ENCODE measurements at regions not wholly inside any gene's neighbourhood (a gene's known extent, or its start where the extent isn't known, plus 50 kb on each side); places are given as distances from the start of the nearest gene placed in this dataset.
A peak's percentile ranks its signal among the peaks of the same experiment; 100 is the strongest.

DNA sequence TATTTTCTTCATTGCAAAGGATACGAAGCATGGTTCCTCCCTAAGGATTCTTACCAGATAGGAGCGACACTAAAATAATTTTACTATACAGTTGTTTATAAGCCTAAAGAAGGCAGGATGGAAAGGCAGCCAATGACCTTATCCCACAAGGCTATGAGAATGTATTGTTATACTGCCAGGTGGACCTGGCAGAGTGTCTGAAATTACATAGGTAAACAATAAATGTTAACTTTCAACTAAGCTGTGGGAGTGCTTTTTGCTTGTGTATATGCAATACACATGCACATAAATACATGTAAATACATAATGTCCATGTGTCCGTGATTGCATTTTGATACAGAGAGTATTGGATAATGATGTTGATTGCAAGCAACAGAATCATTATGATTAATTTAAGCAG is 850.6 kb downstream of the CENPC start:
- Histone ChIP-seq H3K36me3 (ENCODE audit: control insufficient read depth, insufficient read depth, low read length) (no peaks in the 10 kb centered on the region), H3K9me3 (ENCODE audit: control insufficient read depth, insufficient read depth, low read length) (no peaks in the 10 kb centered on the region), H3K4me1 (ENCODE audit: control insufficient read depth, insufficient read depth, low read length) (no peaks in the 10 kb centered on the region), H3K4me3 (ENCODE audit: low read depth, low read length) (no peak overlapping the region), H3K27ac (ENCODE audit: low read depth, low read length) (no peak overlapping the region), H3K27me3 (ENCODE audit: control insufficient read depth, insufficient read depth, low read length) (no peaks in the 10 kb centered on the region)
- no CpG with 5 or more reads among the region's 3 CpGs for WGBS (ENCODE audit: insufficient coverage)
- no peak for DNase-seq (ENCODE audit: low read depth in 4 of 6, low spot score in 6 of 6)

DNA sequence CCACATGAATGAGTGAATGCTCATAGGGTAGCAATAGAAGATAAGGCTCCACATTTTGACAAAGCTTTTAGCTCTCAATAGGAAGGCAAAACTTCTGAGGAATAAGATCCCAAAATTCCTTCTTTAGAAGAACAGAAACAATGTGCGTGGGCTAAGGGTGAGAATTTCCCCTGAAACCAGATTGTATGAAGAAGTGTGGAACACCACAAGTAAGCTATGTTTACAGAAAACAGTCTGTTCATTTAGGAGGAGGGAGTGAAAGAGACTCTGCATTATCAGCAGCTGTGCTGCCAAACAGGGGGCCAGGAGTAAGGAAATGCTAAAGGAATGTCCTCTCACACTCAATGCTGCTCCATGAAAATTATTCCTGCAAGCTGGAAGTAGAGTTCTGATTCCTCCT is 851.6 kb downstream of the CENPC start:
- H3K36me3 ChIP-seq (ENCODE audit: control insufficient read depth, insufficient read depth, low read length), result no peaks in the 10 kb centered on the region
- H3K27ac ChIP-seq (ENCODE audit: low read depth, low read length), result no peak overlapping the region
- 100% methylated on average over 1 of the region's 1 CpG for WGBS (ENCODE audit: insufficient coverage)
- H3K4me3 ChIP-seq (ENCODE audit: low read depth, low read length), result no peak overlapping the region
- DNase-seq (ENCODE audit: low read depth in 4 of 6, low spot score in 6 of 6), result peak in 1 of 6 donors; percentile 21
- no peaks in the 10 kb centered on the region for H3K4me1 ChIP-seq (ENCODE audit: control insufficient read depth, insufficient read depth, low read length)
- H3K27me3 ChIP-seq (ENCODE audit: control insufficient read depth, insufficient read depth, low read length), result no peaks in the 10 kb centered on the region
- no peaks in the 10 kb centered on the region for H3K9me3 ChIP-seq (ENCODE audit: control insufficient read depth, insufficient read depth, low read length)

DNA sequence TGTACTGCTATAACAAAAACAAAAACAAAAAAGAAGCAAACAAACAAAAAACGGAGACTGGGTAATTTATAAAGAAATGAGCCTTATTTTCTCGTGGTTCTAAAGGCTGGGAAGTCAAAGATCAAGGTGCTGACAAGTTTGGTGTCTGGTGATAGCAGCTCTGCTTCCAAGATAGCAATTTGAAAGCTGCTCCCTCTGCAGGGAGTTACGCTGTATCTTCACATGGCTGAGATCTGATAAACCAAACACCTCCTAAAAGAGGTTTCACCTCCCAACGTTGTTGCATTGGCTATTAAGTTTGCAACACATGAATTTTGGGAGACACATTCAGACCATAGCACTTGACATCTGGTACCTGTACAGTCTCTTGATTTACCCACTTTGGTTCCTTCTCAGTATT is 854.2 kb downstream of the CENPC start:
- 80% methylated on average over 2 of the region's 4 CpGs for WGBS (ENCODE audit: insufficient coverage)
- DNase-seq (ENCODE audit: low read depth in 4 of 6, low spot score in 6 of 6), result no peak

DNA sequence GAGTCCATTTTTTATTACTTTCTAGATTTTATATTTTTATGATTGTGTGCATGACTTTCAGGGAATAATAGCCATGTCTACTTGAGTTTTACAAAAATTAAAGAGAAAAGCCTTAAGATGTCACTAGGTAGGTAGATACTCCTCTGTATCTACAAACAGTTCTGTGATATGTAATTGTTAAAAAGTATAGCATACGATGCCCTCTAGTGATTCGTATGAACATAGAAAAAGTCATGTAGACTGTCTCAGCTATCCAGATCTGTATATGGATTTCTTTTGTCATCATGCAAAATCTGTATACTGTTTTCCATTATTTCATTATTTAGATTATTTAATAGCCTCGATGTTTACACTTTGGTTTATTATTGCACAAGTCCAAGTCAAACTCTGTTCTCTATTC is 856.6 kb downstream of the CENPC start:
- no peaks in the 10 kb centered on the region for H3K4me1 ChIP-seq (ENCODE audit: control insufficient read depth, insufficient read depth, low read length)
- WGBS (ENCODE audit: insufficient coverage), result no CpG with 5 or more reads among the region's 3 CpGs
- DNase-seq (ENCODE audit: low read depth in 4 of 6, low spot score in 6 of 6), result peak in 4 of 6 donors; percentile 5 to 89 (median 46)
- H3K4me3 ChIP-seq (ENCODE audit: low read depth, low read length), result no peak overlapping the region
- H3K27ac ChIP-seq (ENCODE audit: low read depth, low read length), result no peak overlapping the region
- H3K36me3 ChIP-seq (ENCODE audit: control insufficient read depth, insufficient read depth, low read length), result no peaks in the 10 kb centered on the region
- no peaks in the 10 kb centered on the region for H3K27me3 ChIP-seq (ENCODE audit: control insufficient read depth, insufficient read depth, low read length)
- no peaks in the 10 kb centered on the region for H3K9me3 ChIP-seq (ENCODE audit: control insufficient read depth, insufficient read depth, low read length)

More for the DNA sequence above, 854.2 kb downstream of the CENPC start:
- Histone ChIP-seq H3K36me3 (ENCODE audit: control insufficient read depth, insufficient read depth, low read length) (no peaks in the 10 kb centered on the region), H3K4me3 (ENCODE audit: low read depth, low read length) (no peak overlapping the region), H3K9me3 (ENCODE audit: control insufficient read depth, insufficient read depth, low read length) (no peaks in the 10 kb centered on the region), H3K27ac (ENCODE audit: low read depth, low read length) (no peak overlapping the region), H3K27me3 (ENCODE audit: control insufficient read depth, insufficient read depth, low read length) (no peaks in the 10 kb centered on the region), H3K4me1 (ENCODE audit: control insufficient read depth, insufficient read depth, low read length) (no peaks in the 10 kb centered on the region)

DNA sequence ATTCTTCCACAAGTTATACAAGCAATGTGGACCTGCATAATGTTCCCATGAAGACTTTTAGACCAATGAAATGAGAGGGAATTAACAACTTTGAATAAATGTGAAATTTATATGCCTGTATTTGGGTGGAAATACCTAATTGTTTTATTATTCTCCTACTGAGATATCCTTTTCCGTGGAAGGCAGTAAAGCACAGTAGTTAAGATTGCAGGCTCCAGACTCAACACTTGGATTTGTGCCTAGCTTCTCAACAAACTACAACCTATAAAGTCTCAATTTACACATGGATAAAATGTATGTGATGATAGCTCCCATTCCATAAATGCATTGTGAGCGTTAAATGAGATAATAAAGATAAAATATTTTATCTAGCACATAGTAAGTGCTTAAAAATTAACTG is 857.8 kb downstream of the CENPC start:
- DNase-seq (ENCODE audit: low read depth in 4 of 6, low spot score in 6 of 6), result peak in 1 of 6 donors; percentile 8
- H3K36me3 ChIP-seq (ENCODE audit: control insufficient read depth, insufficient read depth, low read length), result no peaks in the 10 kb centered on the region
- no peaks in the 10 kb centered on the region for H3K27me3 ChIP-seq (ENCODE audit: control insufficient read depth, insufficient read depth, low read length)
- no peaks in the 10 kb centered on the region for H3K4me1 ChIP-seq (ENCODE audit: control insufficient read depth, insufficient read depth, low read length)
- H3K9me3 ChIP-seq (ENCODE audit: control insufficient read depth, insufficient read depth, low read length), result no peaks in the 10 kb centered on the region
- no CpG with 5 or more reads among the region's 2 CpGs for WGBS (ENCODE audit: insufficient coverage)
- H3K4me3 ChIP-seq (ENCODE audit: low read depth, low read length), result no peak overlapping the region
- no peak overlapping the region for H3K27ac ChIP-seq (ENCODE audit: low read depth, low read length)

DNA sequence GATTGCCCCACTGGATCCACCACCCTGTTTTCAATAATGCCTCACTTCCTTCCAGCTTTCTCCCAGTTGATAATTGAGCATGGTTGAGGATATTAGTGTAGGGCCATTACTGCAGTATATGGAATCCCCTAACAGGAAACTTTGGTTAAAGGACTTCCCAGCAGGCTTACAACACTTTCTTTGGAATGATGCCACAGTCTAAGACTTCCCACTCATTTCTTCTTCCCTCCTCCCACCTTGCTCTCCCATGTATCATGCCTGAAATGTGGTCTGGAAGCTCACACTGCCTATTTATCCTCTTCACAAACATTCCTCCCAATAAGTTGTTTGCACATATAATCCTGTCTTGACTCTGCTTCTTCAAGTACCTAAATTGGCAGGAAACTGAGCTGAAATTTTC is 863.3 kb downstream of the CENPC start:
- Histone ChIP-seq H3K27ac (ENCODE audit: low read depth, low read length) (no peak overlapping the region), H3K4me3 (ENCODE audit: low read depth, low read length) (no peak overlapping the region), H3K9me3 (ENCODE audit: control insufficient read depth, insufficient read depth, low read length) (no peaks in the 10 kb centered on the region), H3K36me3 (ENCODE audit: control insufficient read depth, insufficient read depth, low read length) (no peaks in the 10 kb centered on the region), H3K27me3 (ENCODE audit: control insufficient read depth, insufficient read depth, low read length) (no peaks in the 10 kb centered on the region), H3K4me1 (ENCODE audit: control insufficient read depth, insufficient read depth, low read length) (no peaks in the 10 kb centered on the region)
- no peak for DNase-seq (ENCODE audit: low read depth in 4 of 6, low spot score in 6 of 6)

DNA sequence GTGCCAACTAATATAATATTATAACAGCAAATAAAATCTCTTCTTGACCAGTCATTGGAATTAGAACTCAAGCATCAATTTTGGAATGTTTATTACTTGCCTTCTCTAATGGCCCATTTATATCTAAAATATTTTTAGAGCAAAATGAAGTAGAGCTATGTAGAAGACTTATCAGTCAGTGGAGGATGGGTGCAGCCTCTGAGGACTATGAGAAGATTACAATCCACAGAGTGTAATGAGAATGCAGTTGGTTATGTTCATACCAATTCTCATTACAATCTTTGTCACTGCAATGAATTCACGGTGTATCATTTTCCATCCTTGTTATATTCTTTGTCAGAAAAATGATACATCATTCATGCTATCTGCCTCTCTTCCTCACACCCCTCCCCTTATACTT is 878.1 kb downstream of the CENPC start:
- no peak overlapping the region for H3K4me3 ChIP-seq (ENCODE audit: low read depth, low read length)
- DNase-seq (ENCODE audit: low read depth in 4 of 6, low spot score in 6 of 6), result no peak
- no peaks in the 10 kb centered on the region for H3K36me3 ChIP-seq (ENCODE audit: control insufficient read depth, insufficient read depth, low read length)
- H3K27me3 ChIP-seq (ENCODE audit: control insufficient read depth, insufficient read depth, low read length), result no peaks in the 10 kb centered on the region
- no CpG with 5 or more reads among the region's 1 CpG for WGBS (ENCODE audit: insufficient coverage)
- no peaks in the 10 kb centered on the region for H3K4me1 ChIP-seq (ENCODE audit: control insufficient read depth, insufficient read depth, low read length)
- no peaks in the 10 kb centered on the region for H3K9me3 ChIP-seq (ENCODE audit: control insufficient read depth, insufficient read depth, low read length)
- no peak overlapping the region for H3K27ac ChIP-seq (ENCODE audit: low read depth, low read length)

DNA sequence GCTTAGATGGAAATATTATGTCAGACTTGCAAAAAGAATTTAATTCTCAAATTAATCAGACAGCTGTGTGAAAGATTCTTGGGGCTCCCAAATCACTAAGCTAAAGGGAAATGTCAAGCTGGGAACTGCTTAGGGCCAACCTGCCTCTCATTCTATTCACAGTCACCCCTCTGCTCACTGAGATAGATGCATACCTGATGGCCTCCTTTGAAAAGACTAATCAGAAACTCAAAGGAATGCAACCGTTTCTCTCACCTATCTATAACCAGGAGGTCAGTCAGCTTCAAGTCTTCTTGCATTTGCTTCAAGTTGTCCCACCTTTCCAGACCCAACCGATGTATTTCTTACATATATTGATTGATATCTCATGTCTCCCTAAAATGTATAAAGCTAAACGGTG is 882.7 kb downstream of the CENPC start:
- no peaks in the 10 kb centered on the region for H3K27me3 ChIP-seq (ENCODE audit: control insufficient read depth, insufficient read depth, low read length)
- no peak overlapping the region for H3K27ac ChIP-seq (ENCODE audit: low read depth, low read length)
- H3K4me3 ChIP-seq (ENCODE audit: low read depth, low read length), result no peak overlapping the region
- no peaks in the 10 kb centered on the region for H3K4me1 ChIP-seq (ENCODE audit: control insufficient read depth, insufficient read depth, low read length)
- no peak for DNase-seq (ENCODE audit: low read depth in 4 of 6, low spot score in 6 of 6)
- no peaks in the 10 kb centered on the region for H3K36me3 ChIP-seq (ENCODE audit: control insufficient read depth, insufficient read depth, low read length)
- whole genome bisulfite sequencing (ENCODE audit: insufficient coverage), result 60% methylated on average over 1 of the region's 3 CpGs
- H3K9me3 ChIP-seq (ENCODE audit: control insufficient read depth, insufficient read depth, low read length), result no peaks in the 10 kb centered on the region

DNA sequence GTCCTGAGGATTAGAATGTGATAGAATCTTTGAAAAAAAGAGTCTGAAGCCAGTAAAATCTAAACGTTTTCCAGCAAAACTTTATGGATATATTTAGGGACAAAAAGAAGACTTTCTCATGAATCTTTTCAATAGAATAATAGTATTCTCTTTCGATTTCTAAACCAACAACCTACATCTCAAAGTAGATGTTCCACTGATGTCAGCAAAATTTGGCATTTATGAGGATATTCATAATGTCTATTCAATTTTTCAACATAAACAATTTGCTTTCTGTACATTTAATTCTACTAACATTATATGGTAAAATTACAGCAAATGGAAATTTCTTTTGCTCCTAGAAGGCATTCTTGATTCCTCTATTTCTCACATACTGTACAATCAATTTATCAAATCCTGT is 886.5 kb downstream of the CENPC start:
- no peaks in the 10 kb centered on the region for H3K36me3 ChIP-seq (ENCODE audit: control insufficient read depth, insufficient read depth, low read length)
- H3K4me1 ChIP-seq (ENCODE audit: control insufficient read depth, insufficient read depth, low read length), result no peaks in the 10 kb centered on the region
- no peak overlapping the region for H3K27ac ChIP-seq (ENCODE audit: low read depth, low read length)
- H3K27me3 ChIP-seq (ENCODE audit: control insufficient read depth, insufficient read depth, low read length), result no peaks in the 10 kb centered on the region
- no peak for DNase-seq (ENCODE audit: low read depth in 4 of 6, low spot score in 6 of 6)
- H3K4me3 ChIP-seq (ENCODE audit: low read depth, low read length), result no peak overlapping the region
- no CpG with 5 or more reads among the region's 2 CpGs for WGBS (ENCODE audit: insufficient coverage)
- no peaks in the 10 kb centered on the region for H3K9me3 ChIP-seq (ENCODE audit: control insufficient read depth, insufficient read depth, low read length)

DNA sequence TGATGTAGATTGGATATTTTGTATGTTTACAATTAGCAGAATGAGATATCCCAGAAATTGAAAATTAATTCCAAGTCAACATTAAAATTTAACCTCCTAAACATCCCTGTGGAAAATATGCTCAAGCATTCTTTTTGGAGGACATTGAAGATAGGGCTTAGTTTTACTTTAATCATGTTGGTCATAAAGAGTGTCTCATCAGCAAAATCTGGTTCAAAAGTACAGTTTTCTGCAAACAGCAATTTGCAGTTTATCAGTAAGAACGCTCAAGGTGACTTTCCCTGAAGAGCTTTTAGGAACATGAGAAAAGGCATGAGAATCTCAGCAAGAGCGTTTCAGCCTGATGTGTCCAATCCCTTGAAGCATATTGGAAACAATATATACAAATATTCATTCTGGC is 889.8 kb downstream of the CENPC start:
- Histone ChIP-seq H3K4me1 (ENCODE audit: control insufficient read depth, insufficient read depth, low read length) (no peaks in the 10 kb centered on the region), H3K9me3 (ENCODE audit: control insufficient read depth, insufficient read depth, low read length) (no peaks in the 10 kb centered on the region), H3K36me3 (ENCODE audit: control insufficient read depth, insufficient read depth, low read length) (no peaks in the 10 kb centered on the region), H3K27me3 (ENCODE audit: control insufficient read depth, insufficient read depth, low read length) (no peaks in the 10 kb centered on the region), H3K4me3 (ENCODE audit: low read depth, low read length) (no peak overlapping the region), H3K27ac (ENCODE audit: low read depth, low read length) (no peak overlapping the region)
- no peak for DNase-seq (ENCODE audit: low read depth in 4 of 6, low spot score in 6 of 6)
- WGBS (ENCODE audit: insufficient coverage), result no CpG with 5 or more reads among the region's 2 CpGs

Data from spinal cord (tissue), 9 donors.